Neural crest cell (in vitro differentiated cells): ENCODE measurements at regions not wholly inside any gene's neighbourhood (a gene's known extent, or its start where the extent isn't known, plus 50 kb on each side); places are given as distances from the start of the nearest gene placed in this dataset.
A peak's percentile ranks its signal among the peaks of the same experiment; 100 is the strongest.

Source experiments
- DNase-seq: peaks from one replicate; pipeline ENCODE4 v3.0.0; 2021; ENCODE audit warnings: low read depth, mixed read lengths, low spot score
- H3K27ac Mint-ChIP-seq: one replicate; pipeline ENCODE4 v1.8.0; 2021; ENCODE audit warnings: mild to moderate bottlenecking, mixed read lengths; ENCODE audit not compliant: unreplicated experiment
- H3K27me3 Mint-ChIP-seq: 2 replicates; pipeline ENCODE4 v1.8.0; 2021; ENCODE audit warnings: low read depth, mild to moderate bottlenecking, mixed read lengths
- H3K36me3 Mint-ChIP-seq: 2 replicates; pipeline ENCODE4 v1.8.0; 2021; ENCODE audit warnings: low read depth, mild to moderate bottlenecking, mixed read lengths
- H3K4me1 Mint-ChIP-seq: 2 replicates; pipeline ENCODE4 v1.8.0; 2021; ENCODE audit warnings: mixed read lengths
- H3K4me3 Mint-ChIP-seq: one replicate; pipeline ENCODE4 v1.8.0; 2021; ENCODE audit warnings: mild to moderate bottlenecking, mixed read lengths
- H3K9me3 Mint-ChIP-seq: 2 replicates; pipeline ENCODE4 v1.8.0; 2021; ENCODE audit warnings: mixed read lengths
- CTCF ChIP-seq: fragments of 200-600 bp; sonication (generic); conservative IDR thresholded peaks from 2 replicates; pipeline ENCODE4 v1.5.0; 2021; ENCODE audit warnings: antibody characterized with exemption, mild to moderate bottlenecking

GRCh38 chr2:83536556-83536955 lies 922.5 kb downstream of the SUCLG1 start:
- H3K4me1 Mint-ChIP-seq: peaks cover 7% of the 10 kb centered on the region
- TF ChIP-seq CTCF: no peak
- H3K4me3 Mint-ChIP-seq: no peak overlapping the region
- no peaks in the 10 kb centered on the region for H3K27me3 Mint-ChIP-seq
- DNase-seq: no peak
- no peak overlapping the region for H3K27ac Mint-ChIP-seq
- peaks cover 3% of the 10 kb centered on the region for H3K9me3 Mint-ChIP-seq
- no peaks in the 10 kb centered on the region for H3K36me3 Mint-ChIP-seq

GRCh38 chr2:83534416-83534815 lies 924.7 kb downstream of the SUCLG1 start:
- H3K36me3 Mint-ChIP-seq: peaks cover 4% of the 10 kb centered on the region
- H3K27me3 Mint-ChIP-seq: no peaks in the 10 kb centered on the region
- peaks cover 11% of the 10 kb centered on the region for H3K9me3 Mint-ChIP-seq
- H3K4me1 Mint-ChIP-seq: peaks cover 14% of the 10 kb centered on the region
- no peak for TF ChIP-seq CTCF
- no peak for DNase-seq
- H3K4me3 Mint-ChIP-seq: no peak overlapping the region
- H3K27ac Mint-ChIP-seq: no peak overlapping the region

GRCh38 chr2:83531206-83531826 lies 927.8 kb downstream of the SUCLG1 start:
- Mint-ChIP-seq H3K27me3 (no peaks in the 10 kb centered on the region), H3K36me3 (peaks cover 7% of the 10 kb centered on the region), H3K4me1 (peaks cover 16% of the 10 kb centered on the region), H3K9me3 (peaks cover 17% of the 10 kb centered on the region), H3K4me3 (peak overlapping the region; percentile 14), H3K27ac (peak overlapping the region; percentile 86)
- peak; percentile 13 for DNase-seq
- TF ChIP-seq CTCF: no peak

- Mint-ChIP-seq H3K27me3 (no peaks in the 10 kb centered on the region), H3K27ac (no peak overlapping the region), H3K4me3 (no peak overlapping the region), H3K4me1 (peaks cover 13% of the 10 kb centered on the region), H3K36me3 (peaks cover 7% of the 10 kb centered on the region), H3K9me3 (peaks cover 20% of the 10 kb centered on the region)
- no peak for TF ChIP-seq CTCF
- no peak for DNase-seq
Observed at GRCh38 chr2:83528767-83529166, 930.3 kb downstream of the SUCLG1 start.

- Mint-ChIP-seq H3K27me3 (no peaks in the 10 kb centered on the region), H3K9me3 (peaks cover 6% of the 10 kb centered on the region), H3K27ac (no peak overlapping the region), H3K36me3 (peaks cover 5% of the 10 kb centered on the region), H3K4me1 (no peaks in the 10 kb centered on the region), H3K4me3 (no peak overlapping the region)
- DNase-seq: no peak
- TF ChIP-seq CTCF: no peak
Observed at GRCh38 chr2:83522891-83523493, 936.1 kb downstream of the SUCLG1 start.
